ENCODE measurements at regions not wholly inside any gene's neighbourhood (a gene's known extent, or its start where the extent isn't known, plus 50 kb on each side); places are given as distances from the start of the nearest gene placed in this dataset.

DNA sequence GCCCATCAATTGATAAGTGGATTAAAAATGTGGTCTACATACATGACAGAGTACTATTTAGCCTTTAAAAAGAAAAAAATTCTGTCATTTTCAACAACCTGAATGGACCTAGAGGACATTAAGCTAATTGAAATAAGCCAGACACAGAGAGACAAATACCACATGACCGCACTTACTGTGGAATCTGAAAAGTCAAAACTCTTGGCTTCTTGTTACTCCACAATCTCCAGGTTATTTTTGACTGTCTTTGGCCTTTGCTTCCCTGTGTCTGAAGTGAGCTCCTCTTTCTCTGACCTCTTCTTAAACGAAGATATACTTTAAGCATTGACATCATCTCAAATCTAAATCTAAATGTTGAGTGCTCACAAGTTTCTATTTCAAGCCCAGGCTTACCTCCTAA is 265.5 kb upstream of the ADRA1B start:
- no peak overlapping the region for H3K4me3 ChIP-seq (ENCODE audit: control insufficient read depth, low read depth, low read length)
- DNase-seq (ENCODE audit: low read depth) = no peak
- TF ChIP-seq, protein P1, sequence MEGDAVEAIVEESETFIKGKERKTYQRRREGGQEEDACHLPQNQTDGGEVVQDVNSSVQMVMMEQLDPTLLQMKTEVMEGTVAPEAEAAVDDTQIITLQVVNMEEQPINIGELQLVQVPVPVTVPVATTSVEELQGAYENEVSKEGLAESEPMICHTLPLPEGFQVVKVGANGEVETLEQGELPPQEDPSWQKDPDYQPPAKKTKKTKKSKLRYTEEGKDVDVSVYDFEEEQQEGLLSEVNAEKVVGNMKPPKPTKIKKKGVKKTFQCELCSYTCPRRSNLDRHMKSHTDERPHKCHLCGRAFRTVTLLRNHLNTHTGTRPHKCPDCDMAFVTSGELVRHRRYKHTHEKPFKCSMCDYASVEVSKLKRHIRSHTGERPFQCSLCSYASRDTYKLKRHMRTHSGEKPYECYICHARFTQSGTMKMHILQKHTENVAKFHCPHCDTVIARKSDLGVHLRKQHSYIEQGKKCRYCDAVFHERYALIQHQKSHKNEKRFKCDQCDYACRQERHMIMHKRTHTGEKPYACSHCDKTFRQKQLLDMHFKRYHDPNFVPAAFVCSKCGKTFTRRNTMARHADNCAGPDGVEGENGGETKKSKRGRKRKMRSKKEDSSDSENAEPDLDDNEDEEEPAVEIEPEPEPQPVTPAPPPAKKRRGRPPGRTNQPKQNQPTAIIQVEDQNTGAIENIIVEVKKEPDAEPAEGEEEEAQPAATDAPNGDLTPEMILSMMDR (conservative IDR thresholded peaks at IDR 0.05; ENCODE audit: control insufficient read depth, insufficient read depth, low read depth, low read length) = no peak

- TF ChIP-seq, protein P1 (conservative IDR thresholded peaks at IDR 0.05; ENCODE audit: control insufficient read depth, insufficient read depth, low read depth, low read length) = no peak
- H3K4me3 ChIP-seq (ENCODE audit: control insufficient read depth, low read depth, low read length) = no peak overlapping the region
- DNase-seq (ENCODE audit: low read depth) = no peak
Measured at GRCh38 chr5:159655757-159656409, 260.4 kb upstream of the ADRA1B start.

DNA sequence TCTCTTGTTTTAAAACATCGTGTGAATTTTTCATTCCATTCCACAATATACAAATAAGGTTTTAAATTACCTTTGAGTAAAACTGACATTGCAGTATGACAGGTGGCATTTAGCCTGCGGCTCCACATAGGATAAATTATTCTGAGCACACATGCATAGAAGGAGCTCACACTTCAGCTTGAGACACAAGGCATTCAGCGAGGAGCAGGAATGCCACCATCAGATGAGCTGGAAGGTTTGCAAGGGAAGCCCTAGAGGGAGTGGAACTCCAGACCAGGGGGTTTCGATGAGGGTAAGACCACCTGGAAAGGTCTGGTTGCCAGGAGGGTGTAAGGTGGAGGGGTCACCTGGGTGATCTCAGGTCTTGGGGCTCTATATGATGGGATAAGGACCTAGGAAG is 259.0 kb upstream of the ADRA1B start:
- no peak for DNase-seq (ENCODE audit: low read depth)
- TF ChIP-seq, protein P1 (conservative IDR thresholded peaks at IDR 0.05; ENCODE audit: control insufficient read depth, insufficient read depth, low read depth, low read length) = no peak
- H3K4me3 ChIP-seq (ENCODE audit: control insufficient read depth, low read depth, low read length) = no peak overlapping the region

DNA sequence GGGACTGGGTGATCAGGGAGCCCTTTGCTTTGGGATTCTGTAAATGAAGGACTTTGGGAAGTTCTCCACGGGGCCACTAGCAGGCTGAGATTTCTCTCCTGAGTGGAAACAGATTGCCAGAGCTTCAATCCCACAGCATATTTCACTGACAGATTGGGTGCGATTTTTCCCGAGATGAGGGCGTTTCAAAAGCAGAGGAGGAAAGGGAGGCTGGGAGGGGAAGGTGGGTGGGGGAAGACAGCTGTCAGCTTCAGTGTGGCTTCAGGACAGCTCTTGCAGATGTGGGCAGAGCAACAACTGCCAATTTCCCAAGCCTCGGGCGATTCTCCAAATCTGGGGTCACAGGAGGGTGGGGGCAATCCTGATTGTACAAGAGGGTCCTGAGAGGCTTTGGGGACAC is 258.5 kb upstream of the ADRA1B start:
- DNase-seq (ENCODE audit: low read depth) = no peak
- TF ChIP-seq, protein P1 (conservative IDR thresholded peaks at IDR 0.05; ENCODE audit: control insufficient read depth, insufficient read depth, low read depth, low read length) = no peak
- H3K4me3 ChIP-seq (ENCODE audit: control insufficient read depth, low read depth, low read length) = no peak overlapping the region

GRCh38 chr5:159658266-159658925 is 257.9 kb upstream of the ADRA1B start:
- DNase-seq (ENCODE audit: low read depth) = no peak
- no peak overlapping the region for H3K4me3 ChIP-seq (ENCODE audit: control insufficient read depth, low read depth, low read length)
- TF ChIP-seq, protein P1 (conservative IDR thresholded peaks at IDR 0.05; ENCODE audit: control insufficient read depth, insufficient read depth, low read depth, low read length) = no peak

DNA sequence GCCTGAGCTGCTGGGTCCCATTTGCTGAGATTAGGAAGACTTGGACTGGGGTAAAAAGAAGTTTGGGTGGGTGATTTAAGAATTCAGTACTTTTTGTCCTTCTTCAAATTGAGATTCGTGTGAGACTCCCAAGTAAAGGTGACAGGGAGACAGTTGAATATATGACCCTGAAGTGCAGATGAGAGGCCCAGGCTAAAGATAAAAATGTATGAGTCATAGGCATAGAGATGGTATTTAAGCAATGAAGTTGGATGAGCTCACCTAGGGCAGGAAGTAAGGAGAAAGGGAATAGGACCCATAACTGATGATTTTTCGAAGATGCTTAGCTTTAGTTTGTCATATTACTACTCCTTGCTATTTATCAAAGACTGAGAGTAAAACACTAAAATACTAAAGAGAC is 255.9 kb upstream of the ADRA1B start:
- TF ChIP-seq, protein P1 (conservative IDR thresholded peaks at IDR 0.05; ENCODE audit: control insufficient read depth, insufficient read depth, low read depth, low read length) = no peak
- DNase-seq (ENCODE audit: low read depth) = peak; percentile 9
- H3K4me3 ChIP-seq (ENCODE audit: control insufficient read depth, low read depth, low read length) = no peak overlapping the region

Measured in fibroblast of mammary gland (primary cell).